ENCODE measurements at regions not wholly inside any gene's neighbourhood (a gene's known extent, or its start where the extent isn't known, plus 50 kb on each side); places are given as distances from the start of the nearest gene placed in this dataset.
"Not testable (repeated sequence)": the region's sequence is repeated elsewhere in the genome, so short reads cannot be mapped to it uniquely, and the experiment has no call there.

- no peaks in the 10 kb centered on the region for H3K9me3 ChIP-seq (ENCODE audit: control insufficient read depth in 1 of 2, low read length in 2 of 2)
- H3K27ac Mint-ChIP-seq, result no peak overlapping the region
- H3K27ac ChIP-seq (ENCODE audit: low read depth, low read length), result no peak overlapping the region
- peaks cover 0 to 1% of the 10 kb centered on the region in 2 donors for H3K27me3 Mint-ChIP-seq
- DNase-seq, result no peak
- no peaks in the 10 kb centered on the region for H3K4me1 Mint-ChIP-seq
- peaks cover 0 to 17% (median 10%) of the 10 kb centered on the region in 8 donors for H3K9me3 Mint-ChIP-seq
- intact Hi-C loops (cut with micrococcal nuclease), result no loop called here
- H3K4me3 ChIP-seq (ENCODE audit: low read length in 2 of 2), result no peak overlapping the region
- H3K27me3 ChIP-seq (ENCODE audit: insufficient read depth, low read length), result no peaks in the 10 kb centered on the region
- CTCF ChIA-PET (ENCODE audit: partially characterized antibody), result no interaction called here
- H3K36me3 ChIP-seq (ENCODE audit: insufficient read depth, low read length), result no peaks in the 10 kb centered on the region
- POLR2A ChIA-PET (ENCODE audit: partially characterized antibody), result no interaction called here
- H3K4me1 ChIP-seq (ENCODE audit: insufficient read depth, low read length), result no peaks in the 10 kb centered on the region
- H3K36me3 Mint-ChIP-seq, result no peaks in the 10 kb centered on the region
- no peak overlapping the region for H3K4me3 Mint-ChIP-seq
Measured at GRCh38 chr6:8628063-8628462, 192.7 kb upstream of the SLC35B3 start.

DNA sequence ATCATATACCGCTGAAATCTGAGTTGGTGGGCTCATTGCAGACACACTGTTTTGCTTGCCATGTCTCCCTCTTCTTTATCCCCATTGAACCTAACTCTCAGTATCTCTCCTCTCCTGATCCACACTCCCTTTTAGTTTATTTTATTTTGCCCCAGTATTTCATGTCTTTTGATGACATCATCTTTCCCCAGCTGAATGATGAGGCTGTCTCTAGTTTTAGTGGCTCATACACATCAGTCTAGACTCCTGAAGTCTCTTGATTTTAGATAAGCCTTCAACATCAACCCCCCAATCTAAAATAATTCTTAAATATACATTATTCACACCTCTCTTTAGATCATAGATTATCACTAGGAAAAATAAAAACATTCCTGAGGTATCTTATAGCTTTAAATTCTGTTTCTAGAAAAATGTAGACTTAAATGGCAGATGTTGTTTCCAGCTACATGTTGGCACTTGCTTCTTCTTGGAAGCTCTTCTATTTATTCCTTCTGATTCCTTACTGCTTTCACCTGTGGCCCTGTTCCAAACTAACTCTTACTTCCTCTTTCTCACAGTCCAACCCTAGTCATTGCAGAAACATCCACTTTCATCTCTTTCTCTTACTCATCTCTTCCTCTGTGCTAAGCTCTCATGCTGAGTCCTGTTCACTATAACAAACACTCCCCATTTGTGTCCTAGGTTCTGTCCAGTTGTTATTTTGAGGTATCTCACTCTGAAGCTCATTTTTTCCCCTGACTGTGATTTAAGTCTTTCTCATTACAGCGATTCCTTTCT is 191.9 kb upstream of the SLC35B3 start:
- Mint-ChIP-seq H3K27me3 (peaks cover 0 to 1% of the 10 kb centered on the region in 2 donors), H3K9me3 (peaks cover 0 to 13% (median 7%) of the 10 kb centered on the region in 8 donors), H3K4me1 (no peaks in the 10 kb centered on the region), H3K36me3 (no peaks in the 10 kb centered on the region), H3K4me3 (no peak overlapping the region), H3K27ac (no peak overlapping the region)
- ChIA-PET POLR2A (ENCODE audit: partially characterized antibody) (no interaction called here), CTCF (ENCODE audit: partially characterized antibody) (no interaction called here)
- intact Hi-C loops (cut with micrococcal nuclease), result no loop called here
- no peak overlapping the region for H3K4me3 ChIP-seq (ENCODE audit: low read length in 2 of 2)
- no peaks in the 10 kb centered on the region for H3K27me3 ChIP-seq (ENCODE audit: insufficient read depth, low read length)
- no peak for DNase-seq
- no peaks in the 10 kb centered on the region for H3K9me3 ChIP-seq (ENCODE audit: control insufficient read depth in 1 of 2, low read length in 2 of 2)
- H3K36me3 ChIP-seq (ENCODE audit: insufficient read depth, low read length), result no peaks in the 10 kb centered on the region
- H3K4me1 ChIP-seq (ENCODE audit: insufficient read depth, low read length), result no peaks in the 10 kb centered on the region
- no peak overlapping the region for H3K27ac ChIP-seq (ENCODE audit: low read depth, low read length)

DNA sequence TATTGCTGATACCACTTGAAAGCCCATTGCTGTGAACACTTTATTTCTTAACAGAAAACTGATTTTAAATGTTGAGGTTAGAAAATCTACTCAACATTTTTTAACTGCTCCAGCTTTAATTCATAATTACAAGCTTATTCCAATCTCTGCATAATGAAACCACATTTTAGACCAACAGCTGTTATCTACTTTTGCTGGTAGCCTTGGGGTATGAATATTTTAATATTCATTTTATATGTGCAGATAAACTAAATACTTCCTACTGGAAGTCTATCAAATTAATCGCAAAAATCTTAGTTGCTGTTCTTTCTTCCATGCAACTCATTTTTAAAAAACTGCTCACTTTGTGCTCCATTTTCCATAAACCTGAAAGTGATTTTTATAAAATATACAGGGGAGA is 189.3 kb upstream of the SLC35B3 start:
- Histone ChIP-seq H3K4me3 (ENCODE audit: low read length in 2 of 2) (no peak overlapping the region), H3K9me3 (ENCODE audit: control insufficient read depth in 1 of 2, low read length in 2 of 2) (no peaks in the 10 kb centered on the region), H3K4me1 (ENCODE audit: insufficient read depth, low read length) (no peaks in the 10 kb centered on the region), H3K36me3 (ENCODE audit: insufficient read depth, low read length) (no peaks in the 10 kb centered on the region), H3K27me3 (ENCODE audit: insufficient read depth, low read length) (no peaks in the 10 kb centered on the region), H3K27ac (ENCODE audit: low read depth, low read length) (no peak overlapping the region)
- no peak for DNase-seq
- intact Hi-C loops (cut with micrococcal nuclease), result no loop called here
- Mint-ChIP-seq H3K36me3 (no peaks in the 10 kb centered on the region), H3K4me3 (no peak overlapping the region), H3K4me1 (no peaks in the 10 kb centered on the region), H3K9me3 (peaks cover 0 to 12% (median 4%) of the 10 kb centered on the region in 8 donors), H3K27me3 (no peaks in the 10 kb centered on the region), H3K27ac (no peak overlapping the region)
- ChIA-PET CTCF (ENCODE audit: partially characterized antibody) (no interaction called here), POLR2A (ENCODE audit: partially characterized antibody) (no interaction called here)

DNA sequence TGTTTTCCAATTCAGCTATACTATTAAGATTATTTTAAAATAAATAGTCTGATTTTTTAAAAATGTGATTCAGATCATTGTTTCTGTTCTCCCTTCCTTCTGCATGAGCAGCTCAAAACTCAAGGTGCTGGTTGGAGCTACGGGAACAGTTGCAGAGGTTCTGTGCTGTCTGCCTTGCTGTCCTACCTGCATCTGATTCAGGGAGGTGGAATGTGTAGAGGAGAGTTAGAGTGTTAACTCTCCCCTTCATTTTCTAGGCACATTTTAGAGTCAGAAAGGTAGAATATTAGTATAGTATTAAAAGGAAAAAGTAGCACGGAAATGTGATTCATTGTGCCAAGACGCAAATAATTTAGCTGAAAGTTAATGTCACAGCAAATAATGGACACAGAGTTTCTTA is 188.1 kb upstream of the SLC35B3 start:
- CTCF ChIA-PET (ENCODE audit: partially characterized antibody), result no interaction called here
- no peaks in the 10 kb centered on the region for H3K4me1 ChIP-seq (ENCODE audit: insufficient read depth, low read length)
- DNase-seq, result no peak
- Mint-ChIP-seq H3K9me3 (peaks cover 0 to 15% (median 2%) of the 10 kb centered on the region in 8 donors), H3K27ac (no peak overlapping the region), H3K4me3 (no peak overlapping the region), H3K36me3 (no peaks in the 10 kb centered on the region), H3K27me3 (no peaks in the 10 kb centered on the region), H3K4me1 (no peaks in the 10 kb centered on the region)
- H3K36me3 ChIP-seq (ENCODE audit: insufficient read depth, low read length), result no peaks in the 10 kb centered on the region
- no peak overlapping the region for H3K4me3 ChIP-seq (ENCODE audit: low read length in 2 of 2)
- POLR2A ChIA-PET (ENCODE audit: partially characterized antibody), result no interaction called here
- H3K27ac ChIP-seq (ENCODE audit: low read depth, low read length), result no peak overlapping the region
- no peaks in the 10 kb centered on the region for H3K27me3 ChIP-seq (ENCODE audit: insufficient read depth, low read length)
- intact Hi-C loops (cut with micrococcal nuclease), result no loop called here
- no peaks in the 10 kb centered on the region for H3K9me3 ChIP-seq (ENCODE audit: control insufficient read depth in 1 of 2, low read length in 2 of 2)

- intact Hi-C loops (cut with micrococcal nuclease), result no loop called here
- no peak overlapping the region for H3K27ac Mint-ChIP-seq
- POLR2A ChIA-PET (ENCODE audit: partially characterized antibody), result no interaction called here
- no peaks in the 10 kb centered on the region for H3K9me3 ChIP-seq (ENCODE audit: control insufficient read depth in 1 of 2, low read length in 2 of 2)
- no peaks in the 10 kb centered on the region for H3K4me1 Mint-ChIP-seq
- CTCF ChIA-PET (ENCODE audit: partially characterized antibody), result no interaction called here
- peaks cover 0 to 1% of the 10 kb centered on the region in 2 donors for H3K27me3 Mint-ChIP-seq
- no peaks in the 10 kb centered on the region for H3K36me3 ChIP-seq (ENCODE audit: insufficient read depth, low read length)
- H3K27ac ChIP-seq (ENCODE audit: low read depth, low read length), result no peak overlapping the region
- no peaks in the 10 kb centered on the region for H3K4me1 ChIP-seq (ENCODE audit: insufficient read depth, low read length)
- H3K27me3 ChIP-seq (ENCODE audit: insufficient read depth, low read length), result no peaks in the 10 kb centered on the region
- no peak for DNase-seq
- H3K9me3 Mint-ChIP-seq, result peaks cover 0 to 37% (median 18%) of the 10 kb centered on the region in 8 donors
- no peak overlapping the region for H3K4me3 ChIP-seq (ENCODE audit: low read length in 2 of 2)
- H3K4me3 Mint-ChIP-seq, result no peak overlapping the region
- no peaks in the 10 kb centered on the region for H3K36me3 Mint-ChIP-seq
Measured at GRCh38 chr6:8619853-8620252, 184.5 kb upstream of the SLC35B3 start.

DNA sequence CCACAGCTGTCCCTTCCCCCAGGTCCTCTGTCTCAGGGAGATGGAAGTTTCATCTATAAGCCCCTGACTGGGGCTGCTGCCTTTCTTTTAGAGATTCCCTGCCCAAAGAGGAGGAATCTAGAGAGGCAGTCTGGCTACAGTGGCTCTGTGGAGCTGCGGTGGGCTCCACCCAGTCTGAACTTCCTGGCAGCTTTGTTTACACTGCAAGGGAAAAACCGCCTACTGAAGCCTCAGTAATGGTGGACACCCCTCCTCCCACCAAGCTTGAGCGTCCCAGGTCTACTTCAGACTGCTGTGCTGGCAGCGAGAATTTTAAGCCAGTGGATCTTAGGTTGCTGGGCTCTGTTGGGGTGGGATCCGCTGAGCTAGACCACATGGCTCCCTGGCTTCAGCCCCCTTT is 184.1 kb upstream of the SLC35B3 start:
- H3K9me3 ChIP-seq (ENCODE audit: control insufficient read depth in 1 of 2, low read length in 2 of 2); H3K36me3 ChIP-seq (ENCODE audit: insufficient read depth, low read length); CTCF ChIA-PET (ENCODE audit: partially characterized antibody); H3K4me1 ChIP-seq (ENCODE audit: insufficient read depth, low read length); DNase-seq; H3K27me3 ChIP-seq (ENCODE audit: insufficient read depth, low read length); H3K4me3 Mint-ChIP-seq; H3K27ac Mint-ChIP-seq; H3K36me3 Mint-ChIP-seq; H3K27ac ChIP-seq (ENCODE audit: low read depth, low read length); H3K27me3 Mint-ChIP-seq; H3K4me1 Mint-ChIP-seq; POLR2A ChIA-PET (ENCODE audit: partially characterized antibody); intact Hi-C loops (cut with micrococcal nuclease); H3K4me3 ChIP-seq (ENCODE audit: low read length in 2 of 2): not testable (repeated sequence)
- H3K9me3 Mint-ChIP-seq, result peaks cover 0 to 37% (median 19%) of the 10 kb centered on the region in 8 donors

DNA sequence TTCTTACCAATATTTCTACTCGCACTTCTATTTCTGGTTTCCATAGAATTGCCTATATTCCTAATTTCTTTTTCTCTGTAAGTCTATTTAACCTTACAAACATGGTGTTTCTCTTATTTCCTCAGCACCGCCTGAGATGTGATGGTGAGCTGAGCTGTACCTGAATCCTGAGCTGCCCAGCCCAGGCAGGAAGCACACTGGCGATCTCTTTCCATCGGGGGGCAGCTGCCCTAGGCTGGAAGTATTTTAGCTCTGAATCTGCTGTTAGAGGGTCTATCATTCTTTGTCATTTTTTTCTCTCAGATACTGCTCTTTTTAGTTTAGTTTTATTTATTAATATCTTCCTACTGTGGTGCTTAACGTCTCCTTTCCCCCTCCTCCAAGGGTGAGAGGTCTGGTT is 173.4 kb upstream of the SLC35B3 start:
- ChIA-PET CTCF (ENCODE audit: partially characterized antibody) (no interaction called here), POLR2A (ENCODE audit: partially characterized antibody) (no interaction called here)
- no peak for DNase-seq
- Histone ChIP-seq H3K9me3 (ENCODE audit: control insufficient read depth in 1 of 2, low read length in 2 of 2) (no peaks in the 10 kb centered on the region), H3K27me3 (ENCODE audit: insufficient read depth, low read length) (no peaks in the 10 kb centered on the region), H3K4me1 (ENCODE audit: insufficient read depth, low read length) (no peaks in the 10 kb centered on the region), H3K36me3 (ENCODE audit: insufficient read depth, low read length) (no peaks in the 10 kb centered on the region), H3K27ac (ENCODE audit: low read depth, low read length) (no peak overlapping the region), H3K4me3 (ENCODE audit: low read length in 2 of 2) (no peak overlapping the region)
- H3K9me3 Mint-ChIP-seq, result peaks cover 2 to 35% (median 21%) of the 10 kb centered on the region in 8 donors
- H3K36me3 Mint-ChIP-seq, result peaks cover 0 to 2% of the 10 kb centered on the region in 2 donors
- no peak overlapping the region for H3K4me3 Mint-ChIP-seq
- no peaks in the 10 kb centered on the region for H3K27me3 Mint-ChIP-seq
- intact Hi-C loops (cut with micrococcal nuclease), result no loop called here
- H3K27ac Mint-ChIP-seq, result no peak overlapping the region
- H3K4me1 Mint-ChIP-seq, result no peaks in the 10 kb centered on the region
